NT2/D1 (cell line): ENCODE measurements at regions not wholly inside any gene's neighbourhood (a gene's known extent, or its start where the extent isn't known, plus 50 kb on each side); places are given as distances from the start of the nearest gene placed in this dataset.

Source experiments
- YY1 ChIP-seq: IDR thresholded peaks from 2 replicates; pipeline ENCODE4 v1.6.1; 2011; ENCODE audit not compliant: insufficient read length, insufficient read depth
- ZNF274 ChIP-seq: IDR thresholded peaks from 2 replicates; pipeline ENCODE4 v1.6.1; 2011; ENCODE audit warnings: mild to moderate bottlenecking, low read depth, low read length

DNA sequence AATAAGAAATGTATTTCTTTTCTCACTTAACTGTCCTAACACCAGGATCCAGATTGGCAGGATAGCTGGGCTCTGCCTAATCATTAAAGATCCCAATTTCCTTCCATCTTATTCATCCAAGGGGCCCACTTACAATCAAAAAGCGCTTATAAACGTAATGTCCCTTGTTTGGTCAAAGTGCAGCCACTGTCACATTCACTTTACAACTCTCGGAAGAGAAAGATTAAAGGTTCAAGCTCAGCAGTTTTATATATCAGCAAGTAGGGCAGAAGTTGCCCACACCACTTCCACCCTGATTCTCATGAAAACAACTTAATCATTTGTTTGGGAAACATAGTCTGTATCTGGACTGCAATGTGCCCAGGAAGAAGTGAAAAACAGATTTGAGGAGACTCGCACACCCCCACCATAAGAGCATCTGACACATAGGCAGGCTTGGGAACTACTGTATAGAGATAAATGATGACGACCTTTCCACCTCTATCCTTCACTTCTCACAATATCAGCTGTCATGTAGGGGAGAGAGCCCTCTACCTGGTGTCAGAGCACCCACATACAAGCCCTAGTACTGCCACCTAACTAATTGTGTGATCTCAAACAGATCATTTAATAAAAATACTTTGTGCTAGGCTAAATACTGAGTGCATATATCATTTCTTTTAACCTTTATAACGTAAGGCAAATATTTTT, 80.8 kb downstream of the CAPZA3 start:
- TF ChIP-seq YY1: no peak
- no peak for TF ChIP-seq ZNF274
